HEK293T (cell line): ENCODE measurements at regions not wholly inside any gene's neighbourhood (a gene's known extent, or its start where the extent isn't known, plus 50 kb on each side); places are given as distances from the start of the nearest gene placed in this dataset.

Source experiments
- HDGF ChIP-seq: fragments of 450-650 bp; IDR thresholded peaks from 2 replicates; pipeline ENCODE4 v1.6.1; 2017; ENCODE audit warnings: antibody characterized with exemption, borderline replicate concordance
- SUZ12 ChIP-seq: fragments of 450-650 bp; IDR thresholded peaks from 2 replicates; pipeline ENCODE4 v1.6.1; 2016; ENCODE audit warnings: mild to moderate bottlenecking
- TARDBP ChIP-seq: fragments of 450-650 bp; IDR thresholded peaks from 2 replicates; pipeline ENCODE4 v1.6.1; 2016

GRCh38 chr20:63061771-63062100, 55.0 kb upstream of the BHLHE23 start:
- TF ChIP-seq HDGF (no peak), TARDBP (no peak), SUZ12 (no peak)
